ENCODE measurements at regions not wholly inside any gene's neighbourhood (a gene's known extent, or its start where the extent isn't known, plus 50 kb on each side); places are given as distances from the start of the nearest gene placed in this dataset.

DNA sequence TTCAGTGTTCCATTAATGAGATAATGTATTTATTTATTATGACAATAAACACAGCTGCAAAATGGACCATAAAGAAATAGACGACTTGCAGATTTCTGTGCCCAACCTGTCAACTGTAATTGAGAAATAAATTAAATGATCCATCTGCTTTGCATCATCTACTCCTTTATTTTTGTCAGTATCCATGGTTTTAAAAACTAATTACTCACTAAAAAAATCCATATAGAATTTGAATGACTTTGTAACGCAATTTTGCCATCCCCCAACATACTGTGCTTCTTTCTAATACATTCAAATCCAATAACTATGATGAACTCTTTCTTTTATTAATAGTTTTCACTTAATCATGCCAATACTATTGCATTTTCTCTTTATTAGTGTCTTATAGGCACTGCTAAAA, 388.5 kb upstream of the SORCS1 start:
- Histone ChIP-seq H3K9ac (ENCODE audit: low read length in 3 of 3) (no peak overlapping the region), H3K9me3 (ENCODE audit: control insufficient read depth in 2 of 3, insufficient read depth in 1 of 3, low read length in 3 of 3) (no peaks in the 10 kb centered on the region), H3K4me3 (ENCODE audit: low read length in 3 of 3) (no peak overlapping the region), H3K4me1 (ENCODE audit: control insufficient read depth in 2 of 3, insufficient read depth in 2 of 3, low read depth in 1 of 3, low read length in 3 of 3) (no peaks in the 10 kb centered on the region), H3K27ac (ENCODE audit: low read depth in 2 of 2, low read length in 2 of 2) (no peak overlapping the region), H3K27me3 (ENCODE audit: control insufficient read depth, insufficient read depth, low read length) (no peaks in the 10 kb centered on the region), H3K36me3 (ENCODE audit: control insufficient read depth in 2 of 3, insufficient read depth in 3 of 3, low read length in 3 of 3) (no peaks in the 10 kb centered on the region)
- FAIRE-seq (no peak), DNase-seq (peak in 1 of 5 donors; percentile 19)
- intact Hi-C loops (cut with DNase I) = no loop called here
- TF ChIP-seq, protein P1, sequence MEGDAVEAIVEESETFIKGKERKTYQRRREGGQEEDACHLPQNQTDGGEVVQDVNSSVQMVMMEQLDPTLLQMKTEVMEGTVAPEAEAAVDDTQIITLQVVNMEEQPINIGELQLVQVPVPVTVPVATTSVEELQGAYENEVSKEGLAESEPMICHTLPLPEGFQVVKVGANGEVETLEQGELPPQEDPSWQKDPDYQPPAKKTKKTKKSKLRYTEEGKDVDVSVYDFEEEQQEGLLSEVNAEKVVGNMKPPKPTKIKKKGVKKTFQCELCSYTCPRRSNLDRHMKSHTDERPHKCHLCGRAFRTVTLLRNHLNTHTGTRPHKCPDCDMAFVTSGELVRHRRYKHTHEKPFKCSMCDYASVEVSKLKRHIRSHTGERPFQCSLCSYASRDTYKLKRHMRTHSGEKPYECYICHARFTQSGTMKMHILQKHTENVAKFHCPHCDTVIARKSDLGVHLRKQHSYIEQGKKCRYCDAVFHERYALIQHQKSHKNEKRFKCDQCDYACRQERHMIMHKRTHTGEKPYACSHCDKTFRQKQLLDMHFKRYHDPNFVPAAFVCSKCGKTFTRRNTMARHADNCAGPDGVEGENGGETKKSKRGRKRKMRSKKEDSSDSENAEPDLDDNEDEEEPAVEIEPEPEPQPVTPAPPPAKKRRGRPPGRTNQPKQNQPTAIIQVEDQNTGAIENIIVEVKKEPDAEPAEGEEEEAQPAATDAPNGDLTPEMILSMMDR (IDR thresholded peaks at IDR 0.05; ENCODE audit: borderline replicate concordance, extremely low read depth, insufficient read depth) = no peak

DNA sequence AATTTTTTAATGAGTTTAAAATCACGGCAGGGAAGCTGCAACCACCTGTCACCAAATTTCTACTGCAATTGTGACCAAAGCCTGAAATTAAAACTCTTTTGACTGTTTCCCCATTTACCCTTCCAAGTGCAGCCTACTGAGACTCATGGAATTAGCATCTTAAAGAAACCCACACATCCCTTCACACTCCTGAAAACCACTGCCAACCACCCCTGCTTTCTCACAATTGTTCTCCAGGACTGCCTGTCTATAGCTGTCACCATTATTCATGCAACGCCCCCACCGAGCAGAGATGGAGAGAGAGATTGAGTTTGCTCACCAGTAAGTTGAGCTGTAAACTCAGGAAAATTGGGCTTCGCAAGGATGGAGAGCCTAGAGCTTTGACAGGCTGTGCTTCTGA, 383.8 kb upstream of the SORCS1 start:
- Histone ChIP-seq H3K4me3 (ENCODE audit: low read length in 3 of 3) (no peak overlapping the region), H3K9ac (ENCODE audit: low read length in 3 of 3) (no peak overlapping the region), H3K36me3 (ENCODE audit: control insufficient read depth in 2 of 3, insufficient read depth in 3 of 3, low read length in 3 of 3) (no peaks in the 10 kb centered on the region), H3K9me3 (ENCODE audit: control insufficient read depth in 2 of 3, insufficient read depth in 1 of 3, low read length in 3 of 3) (no peaks in the 10 kb centered on the region), H3K4me1 (ENCODE audit: control insufficient read depth in 2 of 3, insufficient read depth in 2 of 3, low read depth in 1 of 3, low read length in 3 of 3) (no peaks in the 10 kb centered on the region), H3K27ac (ENCODE audit: low read depth in 2 of 2, low read length in 2 of 2) (no peak overlapping the region), H3K27me3 (ENCODE audit: control insufficient read depth, insufficient read depth, low read length) (no peaks in the 10 kb centered on the region)
- TF ChIP-seq, protein P1 (IDR thresholded peaks at IDR 0.05; ENCODE audit: borderline replicate concordance, extremely low read depth, insufficient read depth) = no peak
- DNase-seq (no peak), FAIRE-seq (no peak)
- intact Hi-C loops (cut with DNase I) = no loop called here

DNA sequence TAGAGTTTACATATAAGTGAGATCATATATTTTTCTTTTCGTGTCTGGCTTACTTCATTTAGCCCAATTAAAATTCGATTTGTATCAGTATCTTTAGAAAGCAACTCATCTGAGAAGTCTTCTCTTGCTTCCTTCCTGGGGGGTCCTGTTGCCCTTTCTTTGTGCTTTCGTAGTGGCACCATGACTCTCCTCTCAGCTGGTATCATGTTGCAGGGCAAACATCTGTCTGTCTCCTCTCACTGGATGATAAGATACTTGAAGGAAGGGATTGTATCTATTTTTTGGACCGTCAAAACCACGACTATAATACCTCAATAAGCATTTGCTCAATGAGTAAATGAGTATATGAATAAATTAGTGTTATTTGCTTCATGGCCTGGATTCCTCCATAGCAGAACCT, 382.5 kb upstream of the SORCS1 start:
- DNase-seq (no peak), FAIRE-seq (no peak)
- TF ChIP-seq, protein P1 (IDR thresholded peaks at IDR 0.05; ENCODE audit: borderline replicate concordance, extremely low read depth, insufficient read depth) = no peak
- Histone ChIP-seq H3K9ac (ENCODE audit: low read length in 3 of 3) (no peak overlapping the region), H3K27ac (ENCODE audit: low read depth in 2 of 2, low read length in 2 of 2) (no peak overlapping the region), H3K9me3 (ENCODE audit: control insufficient read depth in 2 of 3, insufficient read depth in 1 of 3, low read length in 3 of 3) (no peaks in the 10 kb centered on the region), H3K36me3 (ENCODE audit: control insufficient read depth in 2 of 3, insufficient read depth in 3 of 3, low read length in 3 of 3) (no peaks in the 10 kb centered on the region), H3K4me3 (ENCODE audit: low read length in 3 of 3) (no peak overlapping the region), H3K27me3 (ENCODE audit: control insufficient read depth, insufficient read depth, low read length) (no peaks in the 10 kb centered on the region), H3K4me1 (ENCODE audit: control insufficient read depth in 2 of 3, insufficient read depth in 2 of 3, low read depth in 1 of 3, low read length in 3 of 3) (no peaks in the 10 kb centered on the region)
- intact Hi-C loops (cut with DNase I) = no loop called here

DNA sequence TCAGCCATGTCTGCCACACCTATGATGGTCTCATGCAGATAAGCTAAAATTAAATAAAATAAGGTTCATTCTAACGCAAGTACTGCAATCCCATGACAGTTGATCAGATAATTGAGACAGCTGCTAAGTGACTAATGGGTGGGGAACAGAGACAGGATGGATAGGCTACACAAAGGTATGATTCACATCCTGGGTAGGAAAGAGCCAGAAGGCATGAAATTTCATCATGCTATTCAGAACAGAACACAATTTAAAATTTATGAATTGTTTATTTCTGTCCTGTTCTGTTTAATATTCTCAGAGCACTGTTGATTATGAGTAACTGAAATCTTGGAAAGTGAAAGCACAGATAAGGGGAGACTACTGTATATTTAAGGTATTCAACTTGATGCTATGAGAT, 381.8 kb upstream of the SORCS1 start:
- FAIRE-seq = no peak
- Histone ChIP-seq H3K27me3 (ENCODE audit: control insufficient read depth, insufficient read depth, low read length) (no peaks in the 10 kb centered on the region), H3K36me3 (ENCODE audit: control insufficient read depth in 2 of 3, insufficient read depth in 3 of 3, low read length in 3 of 3) (no peaks in the 10 kb centered on the region), H3K9ac (ENCODE audit: low read length in 3 of 3) (no peak overlapping the region), H3K9me3 (ENCODE audit: control insufficient read depth in 2 of 3, insufficient read depth in 1 of 3, low read length in 3 of 3) (no peaks in the 10 kb centered on the region), H3K4me1 (ENCODE audit: control insufficient read depth in 2 of 3, insufficient read depth in 2 of 3, low read depth in 1 of 3, low read length in 3 of 3) (no peaks in the 10 kb centered on the region), H3K27ac (ENCODE audit: low read depth in 2 of 2, low read length in 2 of 2) (no peak overlapping the region), H3K4me3 (ENCODE audit: low read length in 3 of 3) (no peak overlapping the region)
- intact Hi-C loops (cut with DNase I) = no loop called here
- no peak for DNase-seq
- TF ChIP-seq, protein P1 (IDR thresholded peaks at IDR 0.05; ENCODE audit: borderline replicate concordance, extremely low read depth, insufficient read depth) = no peak

Data from kidney (tissue), 13 donors.